22Rv1 (cell line): ENCODE measurements at regions not wholly inside any gene's neighbourhood (a gene's known extent, or its start where the extent isn't known, plus 50 kb on each side); places are given as distances from the start of the nearest gene placed in this dataset.

Experiments
- H3K27ac ChIP-seq: fragments of 450-650 bp; 2 replicates; pipeline ENCODE4 v1.5.1; 2017
- CTCF ChIP-seq: fragments of 450-650 bp; IDR thresholded peaks from 2 replicates; pipeline ENCODE4 v1.5.1; 2017; ENCODE audit warnings: mild to moderate bottlenecking
- ZFX ChIP-seq: fragments of 450-650 bp; IDR thresholded peaks from 2 replicates; pipeline ENCODE4 v1.6.1; 2017; ENCODE audit warnings: antibody characterized with exemption, borderline replicate concordance

GRCh38 chr11:104462341-104462740 is 298.4 kb upstream of the PDGFD start:
- H3K27ac ChIP-seq: no peak overlapping the region
- no peak for TF ChIP-seq CTCF
- no peak for TF ChIP-seq ZFX

GRCh38 chr11:104451197-104451893 is 287.4 kb upstream of the PDGFD start:
- no peak overlapping the region for H3K27ac ChIP-seq
- TF ChIP-seq CTCF (no peak), ZFX (no peak)

GRCh38 chr11:104443387-104443786 is 279.4 kb upstream of the PDGFD start:
- TF ChIP-seq ZFX (no peak), CTCF (no peak)
- no peak overlapping the region for H3K27ac ChIP-seq

GRCh38 chr11:104442321-104442720 is 278.4 kb upstream of the PDGFD start:
- H3K27ac ChIP-seq: no peak overlapping the region
- TF ChIP-seq CTCF: no peak
- TF ChIP-seq ZFX: no peak

GRCh38 chr11:104435494-104435893 is 271.5 kb upstream of the PDGFD start:
- TF ChIP-seq CTCF: no peak
- no peak overlapping the region for H3K27ac ChIP-seq

GRCh38 chr11:104433751-104434150 is 269.8 kb upstream of the PDGFD start:
- H3K27ac ChIP-seq: no peak overlapping the region
- TF ChIP-seq CTCF (no peak), ZFX (no peak)

- TF ChIP-seq ZFX: no peak
- no peak overlapping the region for H3K27ac ChIP-seq
Measured at GRCh38 chr11:104432981-104433380, 269.0 kb upstream of the PDGFD start.

GRCh38 chr11:104432526-104432925 is 268.6 kb upstream of the PDGFD start:
- TF ChIP-seq ZFX: no peak
- no peak for TF ChIP-seq CTCF

More at GRCh38 chr11:104432526-104432925, 268.6 kb upstream of the PDGFD start:
- H3K27ac ChIP-seq: no peak overlapping the region
